ENCODE measurements at regions not wholly inside any gene's neighbourhood (a gene's known extent, or its start where the extent isn't known, plus 50 kb on each side); places are given as distances from the start of the nearest gene placed in this dataset.

DNA sequence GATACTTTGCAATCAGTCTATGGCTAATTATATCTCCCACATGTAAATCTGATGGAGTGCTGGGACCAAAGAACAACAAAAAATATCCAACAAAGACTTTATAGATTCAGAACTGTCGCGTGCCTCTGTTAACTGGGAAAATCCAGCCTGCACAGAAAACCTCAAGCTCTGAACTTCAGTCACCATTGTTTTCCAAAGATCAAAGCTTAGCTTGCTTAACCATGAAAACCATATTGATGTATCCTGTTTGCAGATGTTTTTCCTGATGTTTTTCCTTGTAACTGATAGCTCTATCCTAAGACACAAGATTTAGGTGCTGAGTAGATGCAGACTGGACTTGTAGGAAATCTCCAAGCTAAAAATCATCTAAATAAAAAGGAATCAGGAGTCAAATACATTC, 163.7 kb downstream of the GXYLT1 start:
- no peak for DNase-seq

DNA sequence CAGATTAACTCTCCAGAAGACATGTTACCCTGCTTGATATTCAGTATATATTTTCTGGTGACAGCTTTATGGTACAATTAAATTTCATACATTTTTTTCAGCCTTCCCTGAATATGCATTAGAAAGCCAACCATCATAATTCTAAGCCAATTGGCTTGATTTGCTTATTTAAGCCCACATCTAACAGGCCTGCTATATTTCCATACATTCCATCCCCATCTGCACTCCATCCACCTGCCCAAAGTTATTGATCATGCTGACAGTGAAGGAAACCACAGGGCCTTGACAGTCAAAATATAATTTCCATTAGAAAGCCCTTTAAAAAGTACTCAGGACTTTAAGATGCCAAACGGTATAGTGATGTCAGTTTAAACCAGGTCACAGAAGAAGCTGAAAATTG, 164.3 kb downstream of the GXYLT1 start:
- no peak for DNase-seq

DNA sequence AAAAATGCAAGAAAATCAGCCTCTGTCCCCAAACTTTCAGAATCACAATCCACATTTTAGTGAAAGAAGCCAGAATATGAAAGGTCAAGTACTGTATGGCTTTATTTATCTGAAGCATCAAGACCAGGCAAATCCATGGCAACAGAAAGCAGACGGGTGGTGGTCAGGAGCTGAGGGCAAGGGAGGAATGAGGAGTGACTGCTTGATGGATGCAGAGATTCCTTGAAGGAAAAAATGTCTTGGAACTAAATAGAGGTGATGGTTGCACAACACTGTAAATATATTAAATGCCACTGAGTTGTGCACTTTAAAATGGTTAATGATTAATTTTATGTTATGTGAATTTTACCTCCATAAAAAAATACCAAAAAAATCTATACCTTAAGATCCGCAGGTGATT, 165.1 kb downstream of the GXYLT1 start:
- DNase-seq, result no peak

GRCh38 chr12:41972598-41972997, 172.1 kb downstream of the GXYLT1 start:
- no peak for DNase-seq

DNA sequence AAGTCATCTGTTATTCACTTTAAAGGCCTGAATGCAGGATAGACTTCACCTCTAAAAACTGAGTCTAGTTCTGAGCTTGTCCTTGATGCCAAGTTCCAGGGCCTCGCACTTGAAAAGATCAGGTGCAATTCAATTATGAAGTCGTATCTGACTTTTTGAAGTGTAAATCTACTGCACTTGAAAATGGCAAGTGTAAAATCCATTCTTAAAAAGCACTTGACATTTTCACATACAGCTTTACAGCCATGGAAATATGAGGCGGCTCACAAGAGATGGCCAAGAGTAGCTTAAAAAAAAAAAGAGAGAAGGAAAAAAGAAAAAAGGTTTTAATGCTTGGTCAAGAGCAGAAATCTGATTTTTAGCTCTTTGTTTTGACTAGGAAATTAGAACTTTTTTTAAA, 172.5 kb downstream of the GXYLT1 start:
- DNase-seq, result no peak

GRCh38 chr12:41970744-41971143, 173.9 kb downstream of the GXYLT1 start:
- DNase-seq, result no peak

DNA sequence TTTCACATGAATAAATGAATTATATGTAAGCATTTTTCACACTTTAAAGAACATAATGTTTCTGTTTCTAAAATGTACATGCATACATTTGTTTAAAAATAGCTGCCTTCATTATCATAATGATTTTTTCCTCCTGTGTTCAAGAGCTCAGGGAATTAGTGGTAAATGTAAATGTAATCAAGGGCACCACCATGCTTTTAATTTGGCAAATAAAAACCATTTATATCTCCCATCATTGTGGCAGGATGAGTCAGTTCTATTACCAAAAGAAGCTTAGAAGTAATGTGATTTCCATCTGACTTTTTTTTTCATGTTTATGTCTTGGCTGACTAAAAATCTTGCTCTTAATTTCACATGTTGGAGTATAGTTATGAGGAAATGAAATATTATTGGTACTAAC, 176.1 kb downstream of the GXYLT1 start:
- no peak for DNase-seq

- DNase-seq, result no peak
Observed at GRCh38 chr12:41967668-41968500, 176.8 kb downstream of the GXYLT1 start.

GRCh38 chr12:41966916-41967315, 177.8 kb downstream of the GXYLT1 start:
- DNase-seq, result no peak

DNA sequence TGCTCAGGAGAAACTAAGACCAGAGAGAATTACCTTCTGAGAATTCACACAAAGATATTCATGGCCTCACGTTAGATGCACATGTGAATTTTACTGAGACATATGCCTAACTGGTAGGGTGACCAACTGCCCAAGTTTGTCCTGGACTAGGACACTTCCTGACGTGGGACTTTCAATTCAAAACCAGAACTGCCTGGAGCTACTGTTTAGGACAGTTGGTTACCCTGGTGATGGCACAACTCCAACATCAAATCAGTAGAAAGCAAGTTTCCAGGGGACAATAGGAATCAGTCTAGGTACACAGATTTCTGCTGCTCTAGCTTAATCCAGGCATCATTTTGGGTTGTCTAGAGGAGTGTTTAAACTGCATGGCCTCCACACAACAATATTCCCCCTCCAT, 178.7 kb downstream of the GXYLT1 start:
- DNase-seq, result no peak

DNA sequence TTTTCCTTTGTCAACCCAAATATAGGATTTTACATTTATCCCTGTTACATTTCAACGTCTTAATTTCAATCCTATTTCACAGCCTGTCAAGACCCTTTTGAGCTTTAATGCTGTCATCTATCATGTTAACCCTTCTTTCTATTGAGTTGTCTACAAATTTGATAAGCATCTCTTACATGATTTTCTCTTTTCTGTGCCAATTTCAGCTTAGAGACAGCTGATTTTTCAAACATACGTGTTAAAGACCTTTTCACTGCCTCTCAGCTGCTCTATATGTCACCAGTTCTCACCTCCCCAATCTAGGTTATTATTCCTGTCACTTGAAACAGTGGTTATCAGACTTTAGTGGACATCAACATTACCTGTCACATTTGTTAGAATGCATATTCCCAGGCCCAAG, 181.3 kb downstream of the GXYLT1 start:
- no peak for DNase-seq

DNA sequence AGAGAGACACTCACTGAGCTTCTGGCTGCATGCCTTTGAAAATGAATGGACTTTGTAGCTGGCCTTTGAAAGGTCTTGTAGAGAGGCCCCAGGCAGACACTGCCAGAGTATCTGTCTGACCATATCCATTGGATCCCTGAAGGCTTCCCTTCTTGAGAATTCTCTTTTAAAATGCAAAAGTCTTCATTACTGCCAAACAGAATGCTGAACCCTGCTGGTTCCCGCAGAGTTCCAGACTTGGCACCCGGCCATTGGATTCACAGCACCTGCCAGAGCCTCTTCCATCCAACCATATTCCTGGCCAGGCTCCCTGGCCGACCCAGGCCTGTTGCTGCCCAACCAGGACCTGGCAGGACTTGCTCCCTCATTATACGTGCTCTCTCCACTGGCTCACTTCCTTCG, 182.5 kb downstream of the GXYLT1 start:
- no peak for DNase-seq

DNA sequence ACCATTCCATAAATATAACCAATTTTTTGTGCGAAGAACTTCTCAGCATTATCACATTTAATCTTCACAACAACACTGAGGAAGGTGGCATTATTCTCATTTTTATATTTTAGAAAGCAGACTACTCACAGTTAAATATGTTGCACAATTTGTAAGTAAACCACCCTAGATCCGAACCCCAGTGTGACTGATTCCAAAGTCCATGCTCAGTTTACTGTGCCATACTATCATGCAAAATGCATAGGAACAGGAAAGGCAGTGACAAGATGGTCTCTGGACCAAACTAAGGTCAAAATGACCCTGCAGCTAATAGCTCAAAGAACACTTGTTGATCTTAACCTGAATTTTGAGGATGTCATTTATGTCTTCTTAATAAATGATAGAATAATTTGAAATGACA, 185.4 kb downstream of the GXYLT1 start:
- no peak for DNase-seq

DNA sequence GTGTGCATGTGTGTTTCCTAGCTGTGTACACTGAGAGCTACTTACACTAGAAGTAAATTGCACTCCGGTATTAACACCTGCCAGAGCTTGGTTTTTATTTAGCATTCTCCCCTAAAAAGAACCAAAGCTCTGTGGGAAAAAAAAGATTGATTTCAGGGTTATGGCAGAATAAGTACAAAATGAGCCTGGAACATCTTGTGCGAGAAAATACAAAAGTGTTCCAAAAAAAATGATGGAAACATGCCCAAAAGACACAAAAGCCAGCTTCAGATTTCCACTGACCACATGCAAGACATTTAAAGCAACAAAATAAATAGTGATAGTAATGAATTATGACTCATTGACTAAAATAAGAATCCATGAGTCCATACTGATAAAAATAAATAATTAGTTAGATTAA, 188.3 kb downstream of the GXYLT1 start:
- no peak for DNase-seq

GRCh38 chr12:41950455-41950854, 194.2 kb downstream of the GXYLT1 start:
- no peak for DNase-seq

DNA sequence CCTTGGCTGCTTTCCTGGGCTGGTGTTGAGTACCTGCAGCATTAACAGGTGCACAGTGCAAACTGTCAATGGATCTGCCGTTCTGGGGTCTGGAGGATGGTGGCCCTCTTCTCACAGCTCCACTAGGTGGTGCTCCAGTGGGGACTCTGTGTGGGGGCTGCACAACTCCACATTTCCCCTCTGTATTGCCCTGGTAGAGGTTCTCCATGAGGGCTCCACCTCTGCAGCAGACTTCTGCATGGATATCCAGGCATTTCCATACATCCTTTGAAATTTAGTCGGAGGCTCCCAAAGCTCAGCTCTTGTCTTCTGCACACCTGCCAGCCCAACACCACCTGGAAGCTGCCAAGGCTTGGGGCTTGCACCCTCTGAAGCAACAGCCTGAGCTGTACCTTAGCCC, 198.6 kb downstream of the GXYLT1 start:
- no peak for DNase-seq

DNA sequence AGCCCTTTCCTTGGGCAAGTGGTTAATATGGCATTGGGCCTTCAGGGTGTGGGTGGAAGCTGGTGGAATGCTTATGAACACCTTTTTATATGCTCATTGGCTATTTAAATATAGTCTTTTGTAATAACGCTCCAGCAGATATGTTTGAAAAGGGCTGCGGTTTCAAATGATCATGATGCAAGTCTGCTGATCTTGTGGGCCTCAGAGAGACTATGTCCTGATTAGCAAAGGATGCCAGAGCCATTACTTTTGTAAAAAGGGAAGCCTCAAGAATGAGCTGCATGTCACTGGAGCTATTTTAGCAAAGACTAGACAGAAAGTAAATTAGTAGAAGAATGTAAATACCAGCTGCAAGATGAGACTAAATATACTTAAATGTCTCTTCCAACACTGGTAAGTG, 200.5 kb downstream of the GXYLT1 start:
- no peak for DNase-seq

DNA sequence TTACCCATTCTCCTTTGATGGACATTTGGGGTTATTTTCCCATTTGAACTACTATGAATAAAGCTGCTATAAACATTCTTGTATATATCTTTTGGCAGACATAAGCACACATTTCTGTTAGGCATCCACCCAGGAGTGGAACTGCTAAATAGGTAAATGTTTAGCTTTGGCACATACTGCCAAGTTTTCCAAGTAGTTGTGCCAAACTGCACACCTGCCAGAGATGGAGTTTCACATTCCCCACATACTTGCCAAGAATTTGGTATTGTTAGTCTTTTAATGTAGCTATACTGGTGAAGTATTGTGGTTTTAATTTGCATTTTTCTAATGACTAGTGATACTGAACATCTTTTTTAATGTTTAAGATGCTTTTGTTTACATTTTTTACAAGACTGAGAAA, 201.0 kb downstream of the GXYLT1 start:
- DNase-seq, result no peak

GRCh38 chr12:41942354-41942753, 202.3 kb downstream of the GXYLT1 start:
- DNase-seq, result no peak

DNA sequence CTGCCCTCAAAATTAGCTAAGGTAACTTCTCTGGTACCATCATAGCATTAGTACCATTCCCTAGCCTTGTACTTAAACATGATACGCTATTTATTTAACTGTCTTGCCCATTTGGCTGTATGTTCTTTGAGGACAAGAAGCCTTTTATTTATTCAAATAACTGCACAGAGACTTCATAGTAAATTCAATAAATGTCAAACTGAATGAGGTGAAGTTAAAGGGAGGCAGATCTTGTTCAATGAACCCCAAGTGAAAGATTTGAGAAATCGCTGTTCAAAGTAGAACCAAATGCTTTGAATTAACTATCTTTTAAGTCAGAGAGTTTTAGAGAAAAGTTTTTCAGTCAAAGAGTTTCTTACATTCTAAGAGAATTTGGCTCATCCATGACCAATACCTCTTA, 203.6 kb downstream of the GXYLT1 start:
- DNase-seq, result no peak

DNA sequence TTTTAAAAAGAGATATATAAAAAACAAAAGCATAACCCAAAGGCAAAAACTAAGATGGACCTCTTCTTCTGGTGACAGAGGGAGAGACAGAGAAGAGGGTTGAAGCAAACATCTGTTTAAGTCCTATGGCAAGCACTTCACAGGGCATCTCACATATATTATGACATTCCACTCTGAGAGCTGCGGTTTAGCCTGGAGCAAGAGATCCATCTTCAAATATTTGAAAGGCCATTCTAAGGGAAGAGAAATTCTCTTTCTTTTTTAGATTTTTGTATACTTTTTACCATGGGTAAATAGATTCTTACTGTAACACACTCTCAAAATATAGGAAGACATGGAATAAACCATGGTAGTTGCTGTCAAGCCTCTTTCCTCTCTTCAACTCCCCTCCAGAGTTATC, 204.1 kb downstream of the GXYLT1 start:
- DNase-seq, result no peak

DNA sequence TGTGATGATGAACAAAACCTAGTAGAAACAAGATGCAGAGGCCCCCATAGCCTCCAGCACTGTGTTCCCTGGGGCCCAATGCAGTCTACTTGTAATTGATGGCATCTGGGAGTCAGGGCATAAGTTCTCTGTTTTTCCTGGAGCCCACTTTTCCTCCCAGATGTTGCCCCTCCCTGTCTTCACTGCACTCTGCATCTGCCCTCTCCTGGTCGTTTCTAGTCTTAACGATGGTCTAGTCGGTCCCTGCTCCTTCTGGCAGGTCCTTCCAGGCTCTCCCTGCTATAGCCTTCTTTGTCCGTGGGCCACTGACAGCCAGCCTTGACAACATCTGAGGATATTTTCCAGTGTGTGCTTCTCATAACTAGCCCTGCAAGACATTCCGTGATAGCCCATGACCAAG, 208.3 kb downstream of the GXYLT1 start:
- no peak for DNase-seq

- DNase-seq, result no peak
Observed at GRCh38 chr12:41935911-41936310, 208.8 kb downstream of the GXYLT1 start.

DNA sequence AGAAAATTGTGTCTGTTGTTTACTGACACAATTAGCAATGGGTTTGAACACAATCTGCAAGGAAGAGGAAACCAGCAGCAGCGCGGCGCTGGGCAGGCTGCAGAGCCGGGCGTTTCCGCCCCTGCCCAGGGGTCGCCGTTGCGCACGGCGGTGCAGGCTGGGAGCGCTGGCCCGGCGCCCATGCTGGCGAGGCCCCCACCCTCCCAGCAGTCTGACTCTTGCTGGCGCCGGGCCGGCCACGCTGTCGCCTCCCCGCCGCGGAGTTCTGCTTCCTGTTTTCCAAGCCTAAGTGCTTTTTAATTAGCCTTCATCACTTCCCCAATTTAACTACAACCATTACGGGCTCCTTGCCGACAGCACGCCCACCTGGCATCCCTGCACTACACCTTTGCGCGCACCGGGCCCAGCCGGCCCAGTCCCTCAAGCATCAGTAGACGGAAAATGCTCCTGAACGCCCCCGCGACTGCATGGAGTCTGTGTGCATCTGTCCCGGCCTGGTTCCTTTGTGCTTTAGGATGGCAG, 212.1 kb downstream of the GXYLT1 start:
- no peak for DNase-seq

- no peak for DNase-seq
Observed at GRCh38 chr12:41930866-41931437, 213.7 kb downstream of the GXYLT1 start.

Measured in effector CD8-positive, alpha-beta T cell (primary cell).